ENCODE measurements at regions not wholly inside any gene's neighbourhood (a gene's known extent, or its start where the extent isn't known, plus 50 kb on each side); places are given as distances from the start of the nearest gene placed in this dataset.
A peak's percentile ranks its signal among the peaks of the same experiment; 100 is the strongest.

DNA sequence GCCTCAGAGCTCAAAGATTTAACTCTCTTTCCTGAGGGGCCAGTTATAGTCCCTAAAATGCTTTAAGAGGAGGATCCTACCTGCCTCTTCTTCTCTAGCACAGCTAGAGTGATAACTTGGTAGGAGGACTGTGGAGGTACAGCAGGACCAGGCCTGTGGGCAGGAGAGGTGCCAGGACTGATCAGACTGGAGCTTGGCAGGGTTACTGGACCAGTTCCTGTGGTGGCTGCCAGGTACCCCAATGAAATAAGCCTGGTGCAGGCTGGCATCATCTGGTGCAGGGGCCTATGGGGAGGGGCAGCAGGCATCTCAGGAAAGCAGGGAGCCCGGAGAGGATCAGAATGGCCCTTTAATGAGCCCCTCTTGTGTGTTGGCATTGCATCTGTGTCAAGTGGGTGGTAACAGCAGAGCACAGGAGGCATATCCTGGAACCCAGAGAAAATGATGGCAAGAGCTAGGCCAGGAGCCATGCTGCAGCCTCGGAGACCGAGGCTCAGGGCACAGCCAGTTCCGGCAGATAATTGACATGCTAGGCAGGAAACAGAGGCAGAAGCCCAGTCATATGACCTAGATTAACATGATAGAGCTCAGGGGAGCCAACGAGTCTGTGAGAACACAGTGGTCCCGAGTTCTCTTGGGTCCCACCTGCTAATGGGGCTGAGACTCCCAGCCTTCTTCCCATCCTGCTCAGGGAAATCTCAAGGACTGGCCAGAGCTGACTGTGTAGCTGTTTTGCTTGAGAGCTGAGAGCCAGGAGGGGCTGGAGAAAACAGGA, 187.5 kb upstream of the ZBED5 start:
- no peak for DNase-seq (ENCODE audit: low read depth in 1 of 2, low spot score in 1 of 2)

- DNase-seq (ENCODE audit: low read depth in 1 of 2, low spot score in 1 of 2) = no peak
These were observed 186.4 kb upstream of the ZBED5 start for GRCh38 chr11:11044137-11044855.

DNA sequence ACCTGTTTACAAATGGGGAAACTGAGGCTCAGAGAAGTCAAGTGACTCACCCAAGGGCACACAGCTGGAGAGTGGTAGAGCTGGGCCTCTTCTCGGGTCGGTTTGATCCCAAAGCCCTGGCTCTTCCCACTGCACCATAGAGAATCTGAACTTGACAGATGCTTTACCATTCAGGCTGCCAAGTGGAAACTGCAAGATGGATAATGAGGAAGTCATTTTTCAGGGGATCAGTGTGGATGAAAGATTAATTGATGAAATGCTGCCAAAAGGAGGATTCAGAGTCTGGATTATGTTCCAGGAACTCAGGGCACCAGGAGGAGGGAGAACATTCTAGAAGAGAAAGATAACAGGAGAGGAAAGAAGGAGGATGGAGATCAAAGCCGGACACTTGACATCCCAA, 185.9 kb upstream of the ZBED5 start:
- DNase-seq (ENCODE audit: low read depth in 1 of 2, low spot score in 1 of 2) = no peak

DNA sequence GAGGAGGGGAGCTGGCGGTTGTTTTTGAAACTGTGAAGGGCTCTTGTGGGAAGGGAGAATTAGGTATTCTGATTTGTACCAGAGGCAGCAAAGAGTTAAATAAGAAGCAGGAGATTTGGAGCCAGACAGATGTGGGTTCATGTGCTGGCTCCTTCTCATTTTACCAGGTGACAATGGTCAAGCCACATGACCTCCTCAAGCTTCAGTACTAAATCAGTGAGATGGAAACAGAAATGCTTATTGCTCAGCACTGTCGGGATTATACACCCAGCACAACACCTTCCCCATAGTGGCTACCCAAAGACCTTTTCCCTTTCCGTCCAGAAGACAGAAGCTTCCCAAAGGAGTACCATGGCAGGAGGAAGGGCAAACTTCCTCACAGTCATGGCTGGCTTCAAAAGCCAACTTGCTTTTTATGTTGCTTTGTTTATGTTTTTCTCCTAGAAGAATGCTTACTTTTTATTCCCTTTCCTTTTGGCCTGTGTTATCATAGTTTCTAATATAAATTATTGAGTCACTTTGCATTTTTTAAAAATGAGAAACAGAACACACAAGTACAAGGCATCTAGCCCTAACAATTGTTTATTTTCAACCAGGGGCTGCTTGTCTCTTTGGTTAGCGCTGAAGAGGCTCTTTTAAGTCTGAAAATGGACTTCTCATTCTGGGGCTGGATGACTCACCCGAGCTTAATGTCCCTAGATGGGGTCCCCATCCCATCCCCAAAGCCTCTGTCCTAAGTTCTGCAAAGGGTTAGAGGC, 181.5 kb upstream of the ZBED5 start:
- DNase-seq (ENCODE audit: low read depth in 1 of 2, low spot score in 1 of 2) = no peak

DNA sequence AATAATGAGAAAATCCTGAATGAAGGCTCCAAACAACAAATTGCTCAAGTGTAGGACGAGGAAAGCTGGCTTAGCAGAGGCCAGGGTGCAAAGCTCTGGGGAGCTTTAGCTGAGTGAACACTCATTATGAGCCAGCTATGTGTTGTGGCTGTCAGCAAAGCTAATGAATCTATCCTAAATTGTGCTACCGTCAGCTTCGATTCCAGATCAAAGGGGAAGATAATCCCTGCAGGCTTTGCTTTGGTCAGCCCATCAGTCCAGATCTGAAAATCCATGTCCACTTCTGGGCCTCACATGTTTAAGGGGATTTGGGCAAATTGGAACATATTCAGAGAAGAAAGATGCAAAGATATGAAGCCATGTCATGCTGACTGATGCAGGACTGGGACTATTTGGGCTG, 180.9 kb upstream of the ZBED5 start:
- DNase-seq (ENCODE audit: low read depth in 1 of 2, low spot score in 1 of 2) = no peak

- no peak for DNase-seq (ENCODE audit: low read depth in 1 of 2, low spot score in 1 of 2)
These were observed 180.5 kb upstream of the ZBED5 start for GRCh38 chr11:11038352-11038751.

DNA sequence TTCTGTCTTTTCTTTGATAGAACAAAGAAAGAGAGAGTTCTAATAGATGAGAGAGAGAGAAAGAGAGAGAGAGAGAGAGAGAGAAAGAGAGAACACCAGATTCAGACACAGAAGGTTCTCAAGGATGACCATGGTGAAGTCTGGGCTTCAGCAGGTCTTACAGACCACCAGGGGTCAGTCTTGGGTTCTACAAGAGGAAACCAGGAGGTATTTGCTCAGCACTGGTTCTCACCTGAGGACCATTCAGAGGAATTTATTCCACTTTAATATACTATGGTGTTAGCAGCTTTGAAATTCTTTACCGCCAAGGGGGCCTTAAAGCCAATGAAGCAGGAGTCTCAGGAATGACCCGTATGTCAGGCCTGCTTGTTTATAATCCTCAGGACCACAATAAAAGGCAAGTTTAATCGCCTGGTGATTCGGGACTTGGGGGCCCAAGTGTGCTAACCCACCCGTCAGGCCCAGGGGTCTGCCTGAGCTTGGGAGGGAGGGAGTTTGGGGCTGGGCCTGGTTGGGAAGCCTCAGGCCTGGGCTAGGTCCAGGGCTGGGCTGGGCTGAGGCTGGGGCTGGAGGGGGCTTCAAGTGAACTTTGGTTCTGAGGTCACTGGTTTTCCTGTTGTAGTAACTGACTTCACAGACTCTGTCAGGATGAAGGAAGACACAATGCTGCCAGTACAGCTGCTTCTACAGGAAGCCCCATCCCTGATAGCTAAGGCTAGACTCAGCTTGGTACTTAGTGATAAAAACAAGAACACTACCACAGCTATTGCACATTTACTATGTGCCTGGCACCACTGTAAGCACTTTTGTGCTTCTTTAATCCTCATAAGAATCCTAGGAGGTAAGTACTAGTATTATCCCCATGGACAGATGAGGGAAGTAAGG, 179.2 kb upstream of the ZBED5 start:
- DNase-seq (ENCODE audit: low read depth in 1 of 2, low spot score in 1 of 2) = no peak

DNA sequence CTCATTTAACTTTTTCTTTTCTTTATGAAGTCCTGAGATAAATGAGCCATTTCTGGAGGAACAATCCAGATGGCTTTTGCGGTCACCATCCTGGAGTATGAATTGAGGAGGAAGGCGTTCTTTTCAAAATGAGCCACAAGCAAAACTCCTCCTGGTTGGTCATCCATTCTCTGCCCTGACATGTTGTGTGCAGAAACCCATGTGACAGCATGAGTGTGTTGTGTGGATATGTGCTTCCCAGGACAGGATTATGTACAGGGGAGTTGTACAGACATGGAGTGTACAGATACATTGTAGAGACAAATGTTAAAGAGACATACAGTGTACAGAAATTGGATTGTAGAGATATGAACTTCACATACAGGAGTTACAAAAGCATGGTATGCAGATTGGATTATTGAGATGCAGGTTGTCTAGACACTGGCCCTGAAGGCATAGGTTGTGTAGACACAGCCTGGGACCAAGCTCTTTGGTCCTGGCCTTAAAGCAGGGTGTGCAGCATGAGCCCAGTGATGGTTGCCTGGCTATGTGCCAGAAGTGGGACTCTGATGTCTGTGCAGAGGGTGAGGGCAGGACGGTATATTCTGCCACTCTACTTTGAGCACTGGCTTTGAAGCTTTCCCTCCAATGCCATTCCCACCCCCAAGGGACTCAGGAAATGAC, 178.5 kb upstream of the ZBED5 start:
- no peak for DNase-seq (ENCODE audit: low read depth in 1 of 2, low spot score in 1 of 2)

DNA sequence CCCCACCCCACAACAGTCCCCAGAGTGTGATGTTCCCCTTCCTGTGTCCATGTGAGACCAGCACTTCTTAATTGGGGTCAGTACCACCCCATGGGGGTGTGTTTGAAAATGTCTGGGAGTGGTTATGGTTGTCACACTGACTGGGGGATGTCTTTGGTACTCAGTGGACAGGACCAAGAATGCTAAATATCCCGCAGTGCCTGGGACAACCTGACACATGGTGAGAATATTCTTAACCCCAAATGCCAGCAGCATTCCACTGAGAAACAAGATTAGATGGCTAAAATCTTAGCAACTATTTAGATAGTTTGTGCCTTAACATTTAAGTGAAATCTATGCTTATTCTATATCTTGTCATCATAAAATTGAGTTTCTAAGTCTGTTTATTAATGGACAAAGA, 177.5 kb upstream of the ZBED5 start:
- no peak for DNase-seq (ENCODE audit: low read depth in 1 of 2, low spot score in 1 of 2)

DNA sequence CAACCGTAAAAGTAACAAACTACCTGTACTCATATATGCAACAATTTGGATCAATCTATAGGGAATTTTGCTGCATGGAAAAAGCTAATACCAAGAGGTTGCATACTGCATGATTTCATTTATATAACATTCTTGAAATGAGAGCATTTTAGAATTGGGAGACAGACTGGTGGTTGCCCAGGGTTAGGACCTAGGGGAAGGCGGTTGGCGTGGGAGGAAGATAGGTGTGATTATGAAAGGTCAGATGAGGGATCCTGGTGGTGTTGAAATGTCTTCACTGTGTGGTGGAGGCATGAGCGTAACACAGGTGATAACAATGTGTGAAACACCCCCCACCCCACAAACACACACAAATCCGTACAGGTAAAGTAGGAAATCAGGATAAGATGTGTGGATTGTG, 176.6 kb upstream of the ZBED5 start:
- DNase-seq (ENCODE audit: low read depth in 1 of 2, low spot score in 1 of 2) = no peak

DNA sequence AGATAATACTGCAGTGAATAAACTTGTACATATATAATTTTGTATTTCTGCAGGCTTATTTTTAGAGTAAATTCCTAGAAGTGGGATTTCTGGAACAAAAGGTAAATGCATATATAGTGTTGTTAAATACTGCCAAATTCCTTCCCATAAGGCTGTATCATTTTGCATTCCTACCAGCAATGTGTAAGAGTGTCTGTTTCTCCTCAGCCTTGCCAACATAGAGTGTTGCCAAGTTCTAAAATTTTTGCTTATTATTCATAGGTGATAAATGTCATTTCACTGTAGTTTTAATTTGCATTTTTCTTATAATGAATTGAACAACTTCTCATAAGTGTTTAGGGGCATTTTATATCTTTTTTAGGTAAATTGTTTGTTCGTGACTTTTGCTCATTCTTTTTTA, 174.2 kb upstream of the ZBED5 start:
- no peak for DNase-seq (ENCODE audit: low read depth in 1 of 2, low spot score in 1 of 2)

GRCh38 chr11:11029027-11029426, 171.2 kb upstream of the ZBED5 start:
- DNase-seq (ENCODE audit: low read depth in 1 of 2, low spot score in 1 of 2) = no peak

GRCh38 chr11:11028017-11028692, 170.3 kb upstream of the ZBED5 start:
- peak; percentile 56 to 68 for DNase-seq (ENCODE audit: low read depth in 1 of 2, low spot score in 1 of 2)

- DNase-seq (ENCODE audit: low read depth in 1 of 2, low spot score in 1 of 2) = no peak
These were observed 169.4 kb upstream of the ZBED5 start for GRCh38 chr11:11027288-11027687.

GRCh38 chr11:11025087-11025486, 167.2 kb upstream of the ZBED5 start:
- DNase-seq (ENCODE audit: low read depth in 1 of 2, low spot score in 1 of 2) = no peak

GRCh38 chr11:11022125-11022730, 164.4 kb upstream of the ZBED5 start:
- no peak for DNase-seq (ENCODE audit: low read depth in 1 of 2, low spot score in 1 of 2)

- DNase-seq (ENCODE audit: low read depth in 1 of 2, low spot score in 1 of 2) = no peak
These were observed 163.7 kb upstream of the ZBED5 start for GRCh38 chr11:11021563-11021962.

DNA sequence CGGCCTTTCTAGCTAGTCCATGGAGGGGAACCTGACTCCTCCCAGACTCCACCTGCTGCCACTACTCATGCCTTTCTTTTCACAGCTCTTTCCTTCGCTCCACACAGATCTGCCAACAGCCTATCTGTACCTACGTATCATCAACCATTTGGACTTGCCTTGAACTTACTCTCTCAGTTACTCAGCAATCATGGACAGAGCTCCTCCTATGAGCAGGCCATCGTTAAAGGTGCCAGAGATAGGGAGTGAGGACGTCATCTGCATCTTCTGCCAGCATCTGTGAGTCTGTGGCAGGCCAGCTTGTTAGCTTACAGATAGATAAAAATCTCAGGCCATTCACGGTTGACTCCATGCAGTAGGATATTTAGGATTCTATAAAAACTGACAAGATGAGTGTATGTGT, 162.9 kb upstream of the ZBED5 start:
- DNase-seq (ENCODE audit: low read depth in 1 of 2, low spot score in 1 of 2) = no peak

GRCh38 chr11:11020219-11020726, 162.4 kb upstream of the ZBED5 start:
- DNase-seq (ENCODE audit: low read depth in 1 of 2, low spot score in 1 of 2) = no peak
